Dendritic cell treated with granulocyte-macrophage colony-stimulating factor and Interleukin-4, amounts not matched to agents 40 ng/mL and 50 ng/mL, for 4 days (primary cell): ENCODE measurements at regions not wholly inside any gene's neighbourhood (a gene's known extent, or its start where the extent isn't known, plus 50 kb on each side); places are given as distances from the start of the nearest gene placed in this dataset.
A peak's percentile ranks its signal among the peaks of the same experiment; 100 is the strongest.

ENCODE experiments used
- H3K27ac Mint-ChIP-seq: one replicate; pipeline ENCODE4 v1.8.0; 2022; ENCODE audit warnings: mild to moderate bottlenecking, mixed read lengths
- H3K27me3 Mint-ChIP-seq: one replicate; pipeline ENCODE4 v1.8.0; 2022; ENCODE audit warnings: mild to moderate bottlenecking, mixed read lengths
- H3K36me3 Mint-ChIP-seq: one replicate; pipeline ENCODE4 v1.8.0; 2022; ENCODE audit warnings: low read depth, mixed read lengths
- H3K4me1 Mint-ChIP-seq: one replicate; pipeline ENCODE4 v1.8.0; 2022; ENCODE audit warnings: low read depth, mixed read lengths
- H3K4me3 Mint-ChIP-seq: one replicate; pipeline ENCODE4 v1.8.0; 2022; ENCODE audit warnings: mild to moderate bottlenecking, moderate library complexity, mixed read lengths
- H3K9me3 Mint-ChIP-seq: one replicate; pipeline ENCODE4 v1.8.0; 2022; ENCODE audit warnings: mixed read lengths
- intact Hi-C: fragments of 100-400 bp; cut with micrococcal nuclease; formaldehyde crosslinking; loops from one replicate; pipeline ENCODE4 v1.15.0; 2022

GRCh38 chr2:144084114-144084661, 435.7 kb downstream of the ZEB2 start:
- no peak overlapping the region for H3K27ac Mint-ChIP-seq
- H3K27me3 Mint-ChIP-seq, result no peaks in the 10 kb centered on the region
- no peaks in the 10 kb centered on the region for H3K9me3 Mint-ChIP-seq
- peaks cover 14% of the 10 kb centered on the region for H3K36me3 Mint-ChIP-seq
- H3K4me3 Mint-ChIP-seq, result no peak overlapping the region
- peaks cover 45% of the 10 kb centered on the region for H3K4me1 Mint-ChIP-seq
- intact Hi-C loops, result no loop called here

- Mint-ChIP-seq H3K9me3 (no peaks in the 10 kb centered on the region), H3K27ac (peak overlapping the region; percentile 53), H3K36me3 (peaks cover 14% of the 10 kb centered on the region), H3K27me3 (no peaks in the 10 kb centered on the region), H3K4me1 (peaks cover 35% of the 10 kb centered on the region), H3K4me3 (no peak overlapping the region)
- intact Hi-C loops, result no loop called here
Observed at GRCh38 chr2:144083211-144083610, 436.7 kb downstream of the ZEB2 start.

GRCh38 chr2:144082777-144083176, 437.1 kb downstream of the ZEB2 start:
- Mint-ChIP-seq H3K27me3 (no peaks in the 10 kb centered on the region), H3K4me3 (no peak overlapping the region), H3K4me1 (peaks cover 31% of the 10 kb centered on the region), H3K27ac (peak overlapping the region; percentile 53), H3K36me3 (peaks cover 12% of the 10 kb centered on the region), H3K9me3 (no peaks in the 10 kb centered on the region)
- intact Hi-C loops, result no loop called here

- Mint-ChIP-seq H3K36me3 (peaks cover 8% of the 10 kb centered on the region), H3K27me3 (no peaks in the 10 kb centered on the region), H3K9me3 (no peaks in the 10 kb centered on the region), H3K4me1 (peaks cover 27% of the 10 kb centered on the region), H3K4me3 (no peak overlapping the region), H3K27ac (no peak overlapping the region)
- intact Hi-C loops, result no loop called here
Observed at GRCh38 chr2:144082327-144082726, 437.6 kb downstream of the ZEB2 start.

GRCh38 chr2:144081272-144081671, 438.6 kb downstream of the ZEB2 start:
- Mint-ChIP-seq H3K4me1 (peaks cover 23% of the 10 kb centered on the region), H3K27me3 (no peaks in the 10 kb centered on the region), H3K36me3 (peaks cover 6% of the 10 kb centered on the region), H3K4me3 (no peak overlapping the region), H3K9me3 (no peaks in the 10 kb centered on the region), H3K27ac (peak overlapping the region; percentile 43)
- intact Hi-C loops, result no loop called here

- H3K27ac Mint-ChIP-seq, result no peak overlapping the region
- intact Hi-C loops, result no loop called here
Observed at GRCh38 chr2:144079803-144080202, 440.1 kb downstream of the ZEB2 start.

GRCh38 chr2:144078802-144079724, 440.9 kb downstream of the ZEB2 start:
- H3K9me3 Mint-ChIP-seq, result no peaks in the 10 kb centered on the region
- intact Hi-C loops, result no loop called here
- H3K27me3 Mint-ChIP-seq, result no peaks in the 10 kb centered on the region
- H3K4me1 Mint-ChIP-seq, result peaks cover 18% of the 10 kb centered on the region
- no peak overlapping the region for H3K27ac Mint-ChIP-seq
- no peak overlapping the region for H3K4me3 Mint-ChIP-seq
- H3K36me3 Mint-ChIP-seq, result peaks cover 6% of the 10 kb centered on the region

More at GRCh38 chr2:144079803-144080202, 440.1 kb downstream of the ZEB2 start:
- H3K4me3 Mint-ChIP-seq, result no peak overlapping the region
- peaks cover 18% of the 10 kb centered on the region for H3K4me1 Mint-ChIP-seq
- H3K9me3 Mint-ChIP-seq, result no peaks in the 10 kb centered on the region
- peaks cover 6% of the 10 kb centered on the region for H3K36me3 Mint-ChIP-seq
- H3K27me3 Mint-ChIP-seq, result no peaks in the 10 kb centered on the region

GRCh38 chr2:144078106-144078505, 441.8 kb downstream of the ZEB2 start:
- Mint-ChIP-seq H3K4me1 (peaks cover 15% of the 10 kb centered on the region), H3K27ac (no peak overlapping the region), H3K4me3 (no peak overlapping the region), H3K9me3 (no peaks in the 10 kb centered on the region), H3K36me3 (peaks cover 6% of the 10 kb centered on the region), H3K27me3 (no peaks in the 10 kb centered on the region)
- intact Hi-C loops, result no loop called here

GRCh38 chr2:144074450-144074849, 445.5 kb downstream of the ZEB2 start:
- no peaks in the 10 kb centered on the region for H3K9me3 Mint-ChIP-seq
- H3K4me1 Mint-ChIP-seq, result no peaks in the 10 kb centered on the region
- no peaks in the 10 kb centered on the region for H3K27me3 Mint-ChIP-seq
- no peak overlapping the region for H3K4me3 Mint-ChIP-seq
- H3K27ac Mint-ChIP-seq, result no peak overlapping the region
- intact Hi-C loops, result no loop called here
- no peaks in the 10 kb centered on the region for H3K36me3 Mint-ChIP-seq

- H3K4me1 Mint-ChIP-seq, result peaks cover 13% of the 10 kb centered on the region
- H3K27ac Mint-ChIP-seq, result no peak overlapping the region
- no peaks in the 10 kb centered on the region for H3K36me3 Mint-ChIP-seq
- H3K4me3 Mint-ChIP-seq, result no peak overlapping the region
- no peaks in the 10 kb centered on the region for H3K27me3 Mint-ChIP-seq
- H3K9me3 Mint-ChIP-seq, result no peaks in the 10 kb centered on the region
- intact Hi-C loops, result no loop called here
Observed at GRCh38 chr2:144071461-144071860, 448.5 kb downstream of the ZEB2 start.

- no peaks in the 10 kb centered on the region for H3K27me3 Mint-ChIP-seq
- no peaks in the 10 kb centered on the region for H3K9me3 Mint-ChIP-seq
- intact Hi-C loops, result no loop called here
- peaks cover 18% of the 10 kb centered on the region for H3K4me1 Mint-ChIP-seq
- H3K4me3 Mint-ChIP-seq, result no peak overlapping the region
- H3K36me3 Mint-ChIP-seq, result no peaks in the 10 kb centered on the region
- H3K27ac Mint-ChIP-seq, result no peak overlapping the region
Observed at GRCh38 chr2:144067506-144067905, 452.4 kb downstream of the ZEB2 start.

- Mint-ChIP-seq H3K27me3 (no peaks in the 10 kb centered on the region), H3K4me1 (peaks cover 12% of the 10 kb centered on the region), H3K27ac (no peak overlapping the region), H3K4me3 (no peak overlapping the region), H3K36me3 (no peaks in the 10 kb centered on the region), H3K9me3 (no peaks in the 10 kb centered on the region)
- intact Hi-C loops, result no loop called here
Observed at GRCh38 chr2:144063602-144064001, 456.3 kb downstream of the ZEB2 start.

- Mint-ChIP-seq H3K36me3 (no peaks in the 10 kb centered on the region), H3K9me3 (no peaks in the 10 kb centered on the region), H3K4me1 (no peaks in the 10 kb centered on the region), H3K27me3 (no peaks in the 10 kb centered on the region), H3K27ac (no peak overlapping the region), H3K4me3 (no peak overlapping the region)
- intact Hi-C loops, result no loop called here
Observed at GRCh38 chr2:144054911-144055310, 465.0 kb downstream of the ZEB2 start.

- H3K4me3 Mint-ChIP-seq, result no peak overlapping the region
- H3K9me3 Mint-ChIP-seq, result no peaks in the 10 kb centered on the region
- intact Hi-C loops, result no loop called here
- H3K27me3 Mint-ChIP-seq, result no peaks in the 10 kb centered on the region
- H3K27ac Mint-ChIP-seq, result no peak overlapping the region
- no peaks in the 10 kb centered on the region for H3K4me1 Mint-ChIP-seq
- H3K36me3 Mint-ChIP-seq, result no peaks in the 10 kb centered on the region
Observed at GRCh38 chr2:144052083-144052482, 467.8 kb downstream of the ZEB2 start.
